Right lung (tissue), 2 donors: ENCODE measurements at regions not wholly inside any gene's neighbourhood (a gene's known extent, or its start where the extent isn't known, plus 50 kb on each side); places are given as distances from the start of the nearest gene placed in this dataset.
"Not testable (repeated sequence)": the region's sequence is repeated elsewhere in the genome, so short reads cannot be mapped to it uniquely, and the experiment has no call there.

Experiments
- DNase-seq, 2 donors: peaks; one replicate each; pipeline ENCODE4 v3.0.0-alpha.2; 2013

DNA sequence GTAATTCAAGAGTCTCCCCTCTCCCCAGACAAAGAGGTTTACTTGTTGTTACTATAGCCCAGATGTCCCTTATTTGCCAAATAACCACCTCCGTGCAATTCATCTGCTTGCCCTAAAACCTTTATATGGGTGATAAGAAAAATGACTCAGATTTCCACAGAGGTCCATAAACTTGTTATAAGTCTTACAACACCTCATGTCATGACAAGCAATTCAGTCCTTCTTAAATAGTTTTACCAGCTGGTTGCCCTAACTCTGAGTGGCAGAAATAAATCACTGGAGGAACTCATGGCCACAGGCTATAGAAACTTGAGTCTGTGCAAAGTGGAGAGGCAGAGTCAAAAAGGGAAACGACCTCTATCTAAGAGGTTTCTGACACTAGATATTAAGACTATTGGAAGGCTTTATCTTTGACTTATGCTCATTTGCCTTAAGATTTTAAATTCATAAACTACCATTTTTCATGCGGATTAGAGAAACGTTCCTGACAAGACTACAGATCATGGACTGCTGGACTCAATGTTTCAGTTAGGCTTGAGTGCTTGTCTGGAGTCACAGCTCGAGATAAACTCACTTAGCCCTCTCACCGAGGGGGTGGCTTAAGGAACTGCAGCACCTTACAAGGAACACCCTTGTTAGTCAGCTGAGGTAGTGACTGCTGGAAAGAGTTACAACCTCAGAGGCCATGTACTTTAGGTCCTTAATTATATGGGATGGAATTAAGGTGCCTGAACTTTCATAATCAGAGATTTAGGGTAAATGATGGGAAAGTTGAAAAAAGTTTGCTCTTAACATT, 662.5 kb upstream of the USP24 start:
- DNase-seq, result no peak

GRCh38 chr1:55876276-55877060, 661.3 kb upstream of the USP24 start:
- DNase-seq, result no peak

DNA sequence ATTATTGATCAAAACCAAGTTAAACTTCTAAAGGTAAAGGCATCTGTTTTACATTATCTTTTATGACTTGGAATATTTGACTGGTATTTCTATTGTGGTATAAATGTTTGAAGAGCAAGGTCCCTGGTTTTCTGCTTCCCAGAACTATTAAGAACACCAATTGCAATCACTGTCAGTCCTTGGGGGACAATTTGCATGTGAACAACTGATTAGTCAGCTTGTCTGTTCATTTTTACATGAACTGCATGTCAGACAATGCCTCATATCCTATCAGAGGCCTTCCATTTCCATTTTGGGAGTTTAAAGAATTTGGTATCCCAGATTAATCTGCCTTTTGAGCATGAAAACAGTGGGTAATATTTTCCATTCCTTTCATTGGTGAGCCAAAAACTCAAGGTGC, 654.9 kb upstream of the USP24 start:
- DNase-seq, result no peak

DNA sequence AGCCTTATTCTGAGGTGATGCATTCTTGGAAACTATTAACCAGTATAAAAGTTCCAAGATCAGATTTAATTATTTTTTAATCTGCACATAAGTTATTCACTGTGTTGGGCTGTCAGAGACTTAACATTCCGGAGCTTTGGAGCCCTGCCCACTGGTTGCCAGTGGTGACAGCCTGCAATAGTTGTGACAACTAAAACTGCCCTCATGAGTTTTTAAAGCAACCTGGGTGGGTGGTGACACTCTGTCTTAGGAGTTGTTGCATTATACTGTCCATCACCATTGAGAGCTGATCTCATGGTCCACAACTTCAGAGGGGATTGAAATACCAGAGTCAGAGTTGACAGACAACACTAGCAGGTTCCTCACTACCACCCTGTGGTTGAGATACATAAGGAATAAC, 653.9 kb upstream of the USP24 start:
- peak; percentile 56 to 59 for DNase-seq

DNA sequence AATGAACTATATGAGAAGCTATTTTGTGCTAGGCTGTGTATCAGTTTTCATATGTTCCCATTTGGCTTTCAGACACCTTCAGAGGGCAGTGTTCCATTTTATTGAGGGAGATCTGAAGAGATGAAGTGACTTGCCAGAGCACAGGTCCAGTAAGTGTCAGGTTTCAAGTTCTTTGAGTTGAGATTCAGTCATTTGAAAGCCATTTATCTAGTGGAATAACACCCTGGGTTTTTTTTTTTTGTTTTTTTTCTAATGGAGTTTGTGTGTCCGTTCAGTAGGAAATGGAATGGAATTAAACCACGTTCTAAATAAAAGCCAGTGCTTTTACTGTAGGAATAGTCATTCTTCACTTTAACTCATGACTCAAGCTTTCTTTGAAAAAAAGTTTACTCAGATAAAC, 652.9 kb upstream of the USP24 start:
- no peak for DNase-seq

DNA sequence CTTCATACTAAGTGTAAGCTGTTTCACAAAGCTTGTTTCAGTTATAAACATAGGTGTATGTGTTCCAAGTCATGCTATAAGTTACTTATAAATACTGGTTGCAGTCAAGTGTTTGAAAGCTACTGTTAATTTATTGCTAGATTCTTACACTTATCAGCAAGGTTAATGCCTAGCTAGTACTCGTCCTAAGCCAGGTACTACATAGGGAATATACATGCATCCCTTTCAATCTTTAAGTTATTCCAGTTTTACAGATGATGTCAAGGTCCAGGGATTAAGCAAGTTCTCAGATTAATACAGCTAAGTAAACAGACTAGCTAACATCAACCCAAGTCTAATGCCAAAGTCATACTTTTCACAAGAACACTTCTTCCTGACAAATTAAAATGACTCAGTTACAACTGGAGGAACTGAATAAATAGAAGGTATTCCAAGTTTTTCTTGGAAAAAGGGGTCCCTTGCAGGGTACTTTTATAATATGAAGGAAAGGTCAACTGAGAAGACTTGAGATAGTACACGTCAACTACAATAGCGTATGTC, 652.2 kb upstream of the USP24 start:
- DNase-seq, result no peak

DNA sequence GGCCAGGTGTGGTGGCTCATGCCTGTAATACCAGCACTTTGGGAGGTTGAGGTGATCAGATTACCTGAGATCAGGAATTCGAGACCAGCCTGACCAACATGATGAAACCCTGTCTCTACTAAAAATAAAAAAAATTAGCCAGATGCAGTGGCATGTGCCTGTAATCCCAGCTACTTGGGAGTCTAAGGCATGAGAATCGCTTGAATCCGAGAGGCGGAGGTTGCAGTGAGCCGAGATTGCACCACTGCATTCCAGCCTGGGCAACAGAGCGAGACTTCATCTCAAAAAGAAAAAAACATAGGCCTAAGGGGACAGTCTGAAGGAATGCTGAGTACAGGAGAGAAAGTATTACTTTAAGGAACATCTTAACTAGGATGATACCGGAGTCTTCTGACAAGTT, 650.6 kb upstream of the USP24 start:
- not testable (repeated sequence) for DNase-seq

DNA sequence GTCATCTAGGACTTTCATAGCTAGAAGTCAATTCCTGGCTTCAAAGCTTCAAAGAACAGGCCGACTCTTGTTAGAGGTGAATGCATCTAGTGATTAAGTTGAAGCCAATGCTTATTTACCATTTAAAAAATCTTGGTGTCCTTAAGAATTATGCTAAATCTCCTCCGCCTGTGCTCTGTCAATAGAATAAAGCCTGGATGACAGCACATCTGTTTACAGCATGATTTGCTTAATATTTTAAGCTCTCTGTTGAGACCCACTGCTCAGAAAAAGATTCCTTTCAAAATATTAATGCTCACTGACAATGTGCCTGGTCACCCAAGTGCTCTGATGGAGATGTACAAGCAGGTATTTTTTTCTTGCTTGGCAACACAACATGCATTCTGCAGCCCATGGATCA, 649.1 kb upstream of the USP24 start:
- no peak for DNase-seq

DNA sequence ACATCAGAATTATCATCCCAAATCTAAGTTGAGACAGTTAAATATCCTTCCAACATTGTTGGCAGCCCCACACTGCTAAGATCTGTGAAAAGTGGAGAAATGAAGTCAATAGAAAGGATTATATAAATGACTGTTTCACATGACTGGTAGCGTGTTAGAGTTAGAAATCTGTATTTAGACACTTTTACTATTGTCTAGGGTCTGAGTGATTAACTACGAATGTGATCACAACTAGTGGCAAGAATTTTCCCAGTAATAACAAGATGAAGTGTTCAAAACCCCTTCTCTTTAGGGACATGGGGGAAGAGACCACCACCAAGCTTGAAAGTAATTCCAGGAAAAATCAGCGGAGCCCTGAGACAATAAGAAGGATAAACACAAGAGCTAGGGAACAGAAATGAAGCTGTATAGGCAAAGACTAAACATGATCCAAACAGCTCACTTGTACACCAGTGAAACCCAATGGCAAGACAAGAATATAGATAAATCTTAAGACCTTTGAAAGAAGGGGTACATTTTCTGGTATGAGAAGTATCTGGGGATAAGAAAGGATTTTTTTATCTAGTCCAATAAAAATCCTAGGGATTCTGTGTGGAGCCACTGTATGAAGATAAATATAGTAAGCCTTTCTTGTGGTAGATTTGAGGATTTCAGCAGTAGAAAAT, 646.6 kb upstream of the USP24 start:
- DNase-seq, result no peak

DNA sequence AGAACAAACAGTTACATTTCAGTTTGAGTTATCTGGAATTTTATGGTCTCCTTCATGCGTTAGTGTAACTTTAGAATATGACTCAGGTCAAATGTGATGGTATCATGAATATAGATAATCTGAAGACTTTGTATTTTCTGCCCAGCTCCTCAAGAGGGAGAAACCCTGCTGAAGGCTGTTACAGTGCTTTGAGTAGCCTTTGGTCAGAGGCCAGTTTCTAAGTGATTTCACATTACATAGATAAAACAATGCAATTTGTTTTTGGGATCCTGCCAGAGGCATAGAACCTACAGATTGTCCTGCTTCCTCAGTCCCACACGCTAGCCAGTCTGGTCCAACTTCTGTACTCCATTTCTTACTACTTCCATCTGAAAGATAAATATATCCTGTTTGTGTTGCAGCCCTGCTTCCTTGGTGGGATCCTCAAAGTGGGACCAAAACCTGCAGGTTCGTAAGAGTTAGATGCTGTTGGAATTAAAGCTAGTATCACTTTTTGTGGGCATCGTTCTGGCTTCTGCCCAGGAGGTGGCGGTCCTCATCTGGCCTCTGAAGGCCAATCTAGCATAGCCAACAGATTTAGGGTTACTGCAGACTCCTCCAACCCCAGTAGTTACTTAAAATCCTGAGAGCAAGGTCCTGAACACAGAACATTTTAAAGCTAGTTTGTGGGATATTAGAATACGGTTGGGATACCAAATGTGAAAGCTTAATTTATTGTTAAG, 645.8 kb upstream of the USP24 start:
- peak; percentile 48 to 55 for DNase-seq

- no peak for DNase-seq
Measured at GRCh38 chr1:55860326-55860725, 645.2 kb upstream of the USP24 start.

DNA sequence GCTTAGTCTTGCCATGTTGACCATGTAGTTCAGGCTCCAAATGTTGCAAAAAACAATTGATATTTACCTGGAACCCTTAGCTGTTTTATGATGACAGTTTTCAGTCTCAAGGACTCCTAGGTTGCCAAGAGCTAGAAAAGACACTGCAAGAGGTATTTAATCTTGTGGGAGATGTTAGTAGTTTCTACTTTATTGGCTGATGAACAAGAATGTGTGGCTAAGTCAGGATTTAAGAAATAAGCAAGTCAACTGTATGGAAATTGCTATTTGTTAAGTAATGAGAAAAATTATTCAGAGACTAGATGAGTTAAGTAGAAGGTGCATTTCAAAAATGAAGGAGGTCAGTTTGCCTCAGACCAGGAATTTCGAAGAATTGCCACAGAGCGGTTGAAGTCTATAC, 639.7 kb upstream of the USP24 start:
- no peak for DNase-seq

- DNase-seq, result no peak
Measured at GRCh38 chr1:55848906-55849305, 633.7 kb upstream of the USP24 start.

- peak in 1 of 2 donors; percentile 28 for DNase-seq
Measured at GRCh38 chr1:55846051-55846450, 630.9 kb upstream of the USP24 start.

DNA sequence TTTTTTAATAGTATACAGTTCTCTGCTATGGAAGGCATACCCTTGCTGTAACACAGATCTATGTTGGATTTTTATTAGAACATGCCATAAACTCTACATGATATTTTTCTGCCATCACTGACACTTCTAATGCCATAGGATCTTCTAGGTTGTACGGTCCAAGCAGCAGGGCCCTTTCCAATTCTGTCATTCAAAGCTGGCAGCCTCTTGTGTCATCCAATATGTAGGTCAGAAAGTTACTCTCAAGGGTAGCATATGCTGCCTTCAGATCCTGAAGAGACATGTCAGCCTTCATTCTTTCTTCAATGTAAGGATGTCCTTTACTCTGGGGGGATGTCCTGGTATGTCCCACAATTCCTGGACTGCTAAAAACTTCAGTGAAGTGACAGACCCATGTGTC, 629.2 kb upstream of the USP24 start:
- no peak for DNase-seq

DNA sequence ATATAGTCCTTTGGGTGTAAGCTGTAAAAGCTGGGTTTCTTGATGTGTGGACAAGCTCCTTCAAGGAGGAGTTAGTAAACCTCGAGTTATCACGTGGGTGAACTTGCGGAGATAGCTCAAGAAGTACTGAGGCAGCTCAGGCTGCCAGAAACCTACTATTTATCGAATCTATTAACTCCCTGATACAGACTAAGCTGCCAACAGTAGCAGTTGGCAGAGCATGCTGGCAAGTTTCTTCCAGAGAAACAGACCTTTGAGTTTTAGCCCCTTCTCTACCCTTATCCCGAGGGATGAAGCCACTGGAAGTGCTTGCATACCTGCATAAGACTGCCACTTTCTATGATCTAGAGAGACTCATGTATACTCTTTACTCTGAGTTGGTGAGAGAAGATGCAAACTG, 624.5 kb upstream of the USP24 start:
- no peak for DNase-seq

DNA sequence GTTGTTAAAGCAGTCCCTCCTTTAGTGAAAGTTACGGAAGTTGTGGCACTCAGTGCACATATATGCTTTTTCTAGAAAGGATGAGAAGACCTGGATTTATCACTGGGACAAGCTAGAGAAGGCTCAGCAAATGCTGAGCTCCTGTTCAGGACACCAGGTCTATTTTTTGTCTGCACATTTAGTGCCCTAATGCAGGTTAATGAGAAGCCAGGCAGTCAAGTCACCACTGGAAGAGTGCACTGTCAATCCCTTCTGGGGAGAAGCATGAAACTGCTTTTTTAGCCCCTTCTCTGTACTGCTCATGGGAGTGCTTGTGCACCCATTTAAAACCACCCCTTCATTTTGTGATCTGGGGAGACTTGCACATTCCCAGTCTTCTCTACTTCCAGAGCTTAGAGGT, 624.1 kb upstream of the USP24 start:
- no peak for DNase-seq

- DNase-seq, result no peak
Measured at GRCh38 chr1:55836086-55836485, 620.9 kb upstream of the USP24 start.

DNA sequence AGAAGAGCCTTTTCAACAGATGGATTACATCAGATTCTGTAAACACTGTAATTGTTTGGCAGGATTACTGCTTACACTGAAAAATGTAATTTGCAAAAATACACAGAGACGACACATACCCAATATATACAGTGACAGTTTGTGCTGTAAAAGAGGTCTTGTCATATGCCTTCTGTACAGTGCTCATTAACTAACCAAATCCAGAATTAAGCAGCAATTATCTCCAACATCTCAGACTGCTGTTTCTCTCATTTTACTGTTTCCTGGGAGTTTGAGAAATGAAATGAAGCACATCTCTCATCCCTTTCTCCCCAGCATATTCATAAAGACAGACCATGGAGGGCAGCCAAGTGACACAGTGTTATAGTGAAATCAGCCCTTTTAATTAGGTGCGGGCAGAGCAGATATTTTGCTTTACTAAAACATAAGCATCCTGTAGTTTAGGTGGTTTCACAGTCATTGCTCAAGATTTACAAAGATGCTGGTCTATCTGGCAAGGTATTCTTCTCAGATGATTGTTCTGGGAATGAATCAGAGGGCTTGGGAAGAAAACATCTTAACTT, 618.4 kb upstream of the USP24 start:
- DNase-seq, result peak; percentile 85 to 88

DNA sequence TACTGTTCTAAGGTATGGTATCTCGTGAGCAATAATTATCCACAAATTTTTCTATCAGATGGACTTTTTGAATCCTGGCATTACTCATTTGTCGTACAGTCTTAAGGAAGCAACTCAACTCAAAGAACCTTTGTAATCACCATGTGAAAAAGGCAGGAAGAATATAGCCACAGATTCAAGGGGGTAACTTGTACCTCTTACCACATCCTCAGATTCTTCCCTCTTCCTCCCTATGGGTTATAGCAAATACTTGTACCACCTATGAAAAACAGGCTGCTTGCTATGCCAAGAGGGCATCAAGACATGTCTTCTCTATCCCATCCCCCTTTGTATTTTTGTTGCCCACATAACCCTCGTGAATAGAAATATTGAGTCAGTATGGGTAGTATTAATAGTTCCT, 616.6 kb upstream of the USP24 start:
- DNase-seq, result no peak

DNA sequence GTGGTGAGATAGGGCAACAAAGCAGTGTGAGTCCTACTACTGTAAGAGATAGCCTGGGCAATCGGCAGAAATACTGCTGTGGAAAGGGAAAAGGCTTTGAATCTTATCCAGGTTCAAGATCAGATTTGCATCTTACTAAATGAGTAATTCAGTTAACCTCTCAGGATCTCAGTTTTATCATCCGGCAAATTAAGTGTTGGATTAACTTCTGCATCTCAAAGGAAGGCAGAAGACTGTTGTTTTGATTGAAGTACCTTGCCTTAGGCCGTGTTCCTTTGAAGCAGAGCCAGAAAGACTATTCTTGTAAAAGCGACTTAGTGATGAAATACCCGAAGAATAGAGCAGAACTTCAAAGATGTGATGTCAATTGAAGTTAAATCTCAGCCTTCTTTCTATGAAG, 612.9 kb upstream of the USP24 start:
- no peak for DNase-seq

GRCh38 chr1:55827350-55827749, 612.2 kb upstream of the USP24 start:
- no peak for DNase-seq
